Testis (tissue), 2 donors: ENCODE measurements at regions not wholly inside any gene's neighbourhood (a gene's known extent, or its start where the extent isn't known, plus 50 kb on each side); places are given as distances from the start of the nearest gene placed in this dataset.

Experiments
- DNase-seq: peaks from one replicate; pipeline ENCODE4 v3.0.0-alpha.2; 2019
- H3K27ac ChIP-seq, 2 donors: fragments of 200-600 bp; sonication (generic); one replicate each; pipeline ENCODE4 v1.5.1; 2019
- H3K27me3 ChIP-seq: fragments of 200-600 bp; sonication (generic); one replicate; pipeline ENCODE4 v1.5.1; 2019
- H3K36me3 ChIP-seq: fragments of 200-600 bp; sonication (generic); one replicate; pipeline ENCODE4 v1.5.1; 2017; ENCODE audit warnings: low read depth; ENCODE audit errors: missing control alignments
- H3K4me1 ChIP-seq: fragments of 200-600 bp; sonication (generic); one replicate; pipeline ENCODE4 v1.5.1; 2019
- H3K4me3 ChIP-seq, 2 donors: fragments of 200-600 bp; sonication (generic); one replicate each; pipeline ENCODE4 v1.5.1; 2017 to 2019
- H3K9me3 ChIP-seq: fragments of 200-600 bp; sonication (generic); one replicate; pipeline ENCODE4 v1.5.1; 2017
- CTCF ChIP-seq, 3 experiments: fragments of 450-650 bp in 2 of 3; fragments of 200-600 bp in 1 of 3; sonication (generic) in 1 of 3; IDR thresholded peaks; one replicate each; pipeline ENCODE4 v1.5.1; 2016 to 2019; ENCODE audit warnings: antibody characterized with exemption in 3 of 3, mild to moderate bottlenecking in 2 of 3, moderate library complexity in 1 of 3
- POLR2A ChIP-seq: fragments of 450-650 bp; IDR thresholded peaks from one replicate; pipeline ENCODE4 v1.6.1; 2017; ENCODE audit warnings: antibody characterized with exemption, mild to moderate bottlenecking, moderate library complexity
- WGBS, 2 donors: methylation state at CpG; one replicate each; pipeline ENCODE4 v1.1.5; 2018; 5-methylcytosine and 5-hydroxymethylcytosine counted together
- intact Hi-C: fragments of 100-400 bp; cut with DNase I; formaldehyde crosslinking; loops from one replicate; pipeline ENCODE4 v1.15.1; 2023; ENCODE audit warnings: low total_unique reads

GRCh38 chr18:61980355-61980754, 87.5 kb upstream of the RNF152 start:
- no peaks in the 10 kb centered on the region for H3K27me3 ChIP-seq
- intact Hi-C loops, result no loop called here
- H3K9me3 ChIP-seq, result no peaks in the 10 kb centered on the region
- no peaks in the 10 kb centered on the region for H3K36me3 ChIP-seq
- DNase-seq, result no peak
- no peak overlapping the region for H3K4me3 ChIP-seq
- TF ChIP-seq POLR2A (no peak), CTCF (IDR thresholded peaks at IDR 0.05) (no peak)
- H3K27ac ChIP-seq, result no peak overlapping the region
- no peaks in the 10 kb centered on the region for H3K4me1 ChIP-seq
- 95 to 96% methylated on average over 2 of the region's 2 CpGs for WGBS, 2 donors

- no peak overlapping the region for H3K27ac ChIP-seq
These were observed 82.9 kb upstream of the RNF152 start for GRCh38 chr18:61975526-61976326.

GRCh38 chr18:61973273-61974115, 80.7 kb upstream of the RNF152 start:
- Histone ChIP-seq H3K27me3 (no peaks in the 10 kb centered on the region), H3K27ac (no peak overlapping the region), H3K9me3 (no peaks in the 10 kb centered on the region), H3K4me1 (no peaks in the 10 kb centered on the region), H3K36me3 (no peaks in the 10 kb centered on the region), H3K4me3 (no peak overlapping the region)
- WGBS, 2 donors, result 78 to 80% methylated on average over 6 of the region's 6 CpGs
- intact Hi-C loops, result no loop called here
- TF ChIP-seq CTCF (IDR thresholded peaks at IDR 0.05) (no peak), POLR2A (no peak)
- no peak for DNase-seq

More at GRCh38 chr18:61975526-61976326, 82.9 kb upstream of the RNF152 start:
- WGBS, 2 donors, result 90 to 95% methylated on average over 6 to 9 of the region's 9 CpGs
- intact Hi-C loops, result no loop called here
- Histone ChIP-seq H3K27me3 (no peaks in the 10 kb centered on the region), H3K4me1 (no peaks in the 10 kb centered on the region), H3K4me3 (no peak overlapping the region), H3K36me3 (no peaks in the 10 kb centered on the region), H3K9me3 (no peaks in the 10 kb centered on the region)
- TF ChIP-seq POLR2A (no peak), CTCF (IDR thresholded peaks at IDR 0.05) (no peak)
- no peak for DNase-seq

GRCh38 chr18:61972389-61973264, 79.8 kb upstream of the RNF152 start:
- Histone ChIP-seq H3K36me3 (no peaks in the 10 kb centered on the region), H3K9me3 (no peaks in the 10 kb centered on the region), H3K27ac (no peak overlapping the region), H3K4me3 (no peak overlapping the region), H3K4me1 (no peaks in the 10 kb centered on the region), H3K27me3 (no peaks in the 10 kb centered on the region)
- intact Hi-C loops, result no loop called here
- no peak for DNase-seq
- TF ChIP-seq POLR2A (no peak), CTCF (IDR thresholded peaks at IDR 0.05) (no peak)
- WGBS, 2 donors, result 68 to 89% methylated on average over 4 of the region's 4 CpGs
